ENCODE measurements at regions not wholly inside any gene's neighbourhood (a gene's known extent, or its start where the extent isn't known, plus 50 kb on each side); places are given as distances from the start of the nearest gene placed in this dataset.

DNA sequence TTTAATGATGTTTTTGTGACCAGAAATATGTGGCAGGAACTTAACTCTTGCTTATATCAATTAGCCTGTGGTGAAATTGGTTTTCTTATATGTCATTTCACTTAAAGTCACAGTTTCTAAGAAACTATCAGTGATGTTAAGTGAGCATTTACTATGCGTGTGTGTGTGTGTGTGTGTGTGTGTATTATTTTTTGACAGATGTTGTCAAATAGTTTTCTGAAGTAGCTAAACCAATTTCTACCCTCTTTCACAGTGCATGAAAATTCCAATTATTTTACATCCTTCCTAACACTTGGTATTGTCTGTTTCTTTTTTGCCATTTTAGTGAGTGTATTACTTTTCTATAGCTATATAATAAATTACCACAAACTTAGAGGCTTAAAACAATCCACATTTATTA, 122.1 kb upstream of the CAND1 start:
- DNase-seq (ENCODE audit: low read depth), result no peak

DNA sequence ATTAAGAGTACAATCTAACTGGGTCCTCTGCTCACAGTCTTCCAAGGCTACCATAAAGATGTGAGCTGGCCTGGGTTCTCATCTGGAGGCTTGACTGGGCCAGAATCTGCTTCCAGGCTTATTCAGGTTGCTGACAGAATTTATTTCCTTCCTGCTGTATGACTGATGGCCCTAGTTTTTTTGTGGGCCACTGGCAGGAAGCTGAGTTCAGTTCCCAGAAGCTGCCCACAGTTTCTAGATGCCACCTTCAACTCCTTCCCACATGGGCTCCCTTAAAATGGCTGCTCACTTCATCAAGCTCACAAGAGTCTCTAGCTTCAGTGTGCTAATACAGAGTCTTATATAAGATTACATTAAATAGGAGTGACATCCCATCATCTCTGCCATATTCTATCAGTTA, 121.7 kb upstream of the CAND1 start:
- DNase-seq (ENCODE audit: low read depth), result no peak

DNA sequence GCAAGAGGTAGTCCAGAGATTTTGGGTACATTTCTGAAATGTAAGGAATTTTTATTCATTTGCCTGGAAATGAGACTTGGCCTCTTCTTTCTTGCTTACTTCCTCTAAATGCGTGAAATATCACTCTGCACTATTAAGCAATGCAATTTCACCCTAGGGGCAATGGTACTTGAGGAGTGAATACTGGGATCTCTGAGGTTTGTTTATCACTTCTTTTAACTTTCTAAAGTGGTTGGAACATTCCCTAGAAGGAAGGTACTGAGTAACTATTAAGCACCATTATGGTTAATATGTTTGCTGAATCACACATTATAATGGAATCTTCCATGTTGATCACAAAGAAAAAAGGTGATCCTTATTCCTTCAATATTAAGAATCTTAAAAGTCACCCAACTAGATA, 120.9 kb upstream of the CAND1 start:
- DNase-seq (ENCODE audit: low read depth), result no peak

DNA sequence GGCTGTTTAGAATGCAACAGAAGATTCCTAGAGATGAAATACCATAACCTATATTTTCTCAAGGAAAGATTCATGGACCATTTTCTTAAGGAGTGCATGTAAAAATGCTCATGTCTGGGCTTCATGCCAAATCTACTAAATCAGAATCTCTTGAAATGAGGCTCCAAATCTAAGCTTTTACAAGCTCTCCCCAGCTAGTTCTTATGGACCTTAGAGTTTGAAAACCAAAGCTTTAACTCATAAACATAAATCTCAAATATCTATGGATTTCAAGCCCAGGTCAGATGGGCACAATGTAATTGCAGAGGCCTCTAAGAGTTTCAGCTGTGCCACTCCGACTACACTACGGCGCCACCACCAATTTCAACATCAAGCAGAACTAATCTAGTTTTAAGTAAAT, 117.3 kb upstream of the CAND1 start:
- no peak for DNase-seq (ENCODE audit: low read depth)

DNA sequence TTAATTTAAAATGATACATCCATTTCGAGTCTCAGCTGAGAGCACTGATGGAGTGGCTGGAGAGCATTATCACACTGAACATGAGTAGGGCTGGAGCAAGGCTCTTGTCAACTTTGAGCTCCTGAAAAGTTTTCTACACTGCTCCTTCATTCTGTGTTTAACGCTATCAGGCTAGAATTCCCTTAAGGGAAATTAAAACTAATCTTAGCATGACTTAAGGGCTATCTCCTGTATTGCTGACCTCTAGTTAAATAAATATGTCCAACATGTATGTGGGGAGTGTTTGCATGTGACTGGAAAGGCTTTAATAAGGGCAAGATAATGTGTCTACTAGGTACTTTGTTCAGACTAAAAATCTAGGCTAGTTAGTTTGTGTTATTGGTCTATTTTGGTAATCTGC, 116.7 kb upstream of the CAND1 start:
- no peak for DNase-seq (ENCODE audit: low read depth)

DNA sequence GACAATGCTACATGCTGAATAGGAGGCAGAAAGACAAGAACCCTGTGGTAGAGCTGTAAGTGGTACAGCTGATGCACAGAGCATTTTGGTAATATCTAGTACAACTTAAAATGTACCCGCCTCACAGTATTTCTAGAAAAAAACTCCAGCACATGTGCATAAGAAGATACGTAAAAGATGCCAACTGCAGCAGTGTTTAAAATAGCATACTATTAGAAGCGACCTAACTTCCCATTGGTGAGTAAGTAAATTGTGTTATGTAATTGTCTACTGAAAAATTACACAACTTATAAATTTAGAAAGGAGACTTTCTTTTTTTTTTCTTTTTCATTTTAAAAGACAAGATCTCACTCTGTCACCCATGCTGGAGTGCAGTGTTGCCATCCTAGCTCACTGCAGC, 114.3 kb upstream of the CAND1 start:
- no peak for DNase-seq (ENCODE audit: low read depth)

DNA sequence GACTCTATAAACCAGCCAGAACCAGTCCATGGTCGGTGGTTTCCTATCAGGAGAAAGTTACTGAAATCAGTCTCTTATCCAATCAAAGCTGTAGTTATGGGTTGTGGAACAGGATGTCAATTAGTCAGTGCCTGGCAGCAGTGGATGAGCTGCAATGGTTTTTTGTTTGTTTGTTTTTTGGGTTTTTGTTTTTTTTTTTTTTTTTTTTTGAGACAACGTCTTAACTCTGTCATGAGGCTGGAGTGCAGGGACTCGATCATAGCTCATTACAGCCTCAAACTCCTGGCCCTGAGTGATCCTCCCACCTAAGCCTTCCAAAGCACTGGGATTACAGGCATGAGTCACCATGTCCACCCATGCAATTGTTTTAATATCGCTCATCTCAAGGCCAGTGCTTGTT, 113.3 kb upstream of the CAND1 start:
- DNase-seq (ENCODE audit: low read depth), result no peak

DNA sequence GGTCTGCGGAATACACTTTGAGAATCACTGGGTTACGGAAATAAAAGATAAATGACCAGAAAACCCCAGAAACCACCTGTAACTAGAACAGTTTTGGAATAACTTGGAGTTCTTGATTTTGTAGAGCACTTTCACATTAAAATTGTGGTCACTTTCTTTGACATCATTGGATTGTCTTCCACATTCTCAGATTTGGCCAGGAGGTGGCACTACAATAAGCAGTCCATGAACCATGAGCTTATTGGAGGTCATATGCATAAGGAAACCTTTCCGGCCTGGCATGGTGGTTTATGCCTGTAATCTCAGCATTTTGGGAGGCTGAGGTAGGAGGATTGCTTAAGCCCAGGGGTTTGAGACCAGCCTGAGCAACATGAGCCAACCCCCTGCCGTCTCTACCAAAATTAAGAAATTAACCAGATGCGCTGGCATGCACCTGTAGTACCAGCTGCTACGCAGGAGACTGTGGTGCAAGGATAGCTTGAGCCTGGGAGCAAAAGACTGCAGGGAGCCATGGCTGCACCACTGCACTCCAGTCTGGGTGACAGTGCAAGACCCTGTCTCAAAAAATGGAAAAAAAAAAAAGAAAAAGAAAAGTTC, 107.7 kb upstream of the CAND1 start:
- DNase-seq (ENCODE audit: low read depth), result peak; percentile 1

DNA sequence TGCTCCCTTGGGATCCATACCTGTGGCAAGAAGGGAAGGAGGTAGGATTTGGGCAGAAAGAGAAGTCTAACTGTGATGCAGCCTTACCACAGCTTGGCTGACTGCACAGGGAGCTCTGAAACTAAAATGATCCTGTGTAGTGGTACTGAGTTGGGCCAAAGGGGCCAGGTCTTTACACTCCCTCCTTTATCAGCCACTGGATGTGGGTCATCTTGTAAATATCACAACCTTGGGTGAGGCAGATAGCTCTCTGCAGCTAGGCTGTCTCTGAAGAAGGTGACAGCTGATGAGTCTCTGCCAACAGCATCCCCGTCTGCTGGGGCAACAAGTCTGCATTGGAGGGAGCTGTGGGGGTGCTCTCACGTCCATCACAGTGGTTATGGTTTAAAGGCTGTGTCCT, 95.9 kb upstream of the CAND1 start:
- no peak for DNase-seq (ENCODE audit: low read depth)

DNA sequence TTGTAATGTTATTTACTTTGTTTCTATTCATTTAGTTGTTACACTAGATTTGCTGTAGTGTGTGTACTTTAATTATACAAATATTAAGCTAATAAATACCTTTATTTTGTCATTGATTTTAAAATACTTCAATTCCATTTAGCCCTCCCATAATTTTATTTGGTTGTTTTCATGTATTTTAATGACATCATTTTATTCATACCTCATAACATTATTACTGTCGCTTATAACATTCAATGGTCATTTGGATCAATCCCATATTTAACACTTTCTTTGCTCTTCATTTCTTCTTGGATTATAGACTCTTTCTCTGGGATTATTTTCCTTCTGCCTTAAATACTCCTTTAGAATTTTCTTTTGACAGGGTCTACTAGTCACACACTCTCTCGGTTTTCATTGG, 86.6 kb upstream of the CAND1 start:
- no peak for DNase-seq (ENCODE audit: low read depth)

DNA sequence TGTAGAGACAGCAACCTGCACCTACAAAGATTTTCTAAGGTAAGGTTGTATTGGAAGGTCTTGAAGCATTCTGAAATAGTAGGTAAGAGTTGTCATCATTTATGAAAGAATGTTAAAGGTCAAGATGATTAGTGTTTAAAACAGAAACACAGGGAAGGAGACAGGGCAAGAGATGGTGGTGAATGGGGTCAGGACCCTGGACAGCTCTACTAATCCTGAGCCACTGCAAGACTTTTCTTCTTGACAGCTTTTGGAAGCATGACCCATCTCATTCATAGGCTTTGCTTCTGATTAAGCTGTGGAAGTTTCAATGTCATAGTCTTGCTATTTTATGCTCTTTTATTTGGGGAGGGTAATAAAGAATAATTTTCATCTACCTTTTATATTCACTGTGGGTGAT, 75.5 kb upstream of the CAND1 start:
- no peak for DNase-seq (ENCODE audit: low read depth)

DNA sequence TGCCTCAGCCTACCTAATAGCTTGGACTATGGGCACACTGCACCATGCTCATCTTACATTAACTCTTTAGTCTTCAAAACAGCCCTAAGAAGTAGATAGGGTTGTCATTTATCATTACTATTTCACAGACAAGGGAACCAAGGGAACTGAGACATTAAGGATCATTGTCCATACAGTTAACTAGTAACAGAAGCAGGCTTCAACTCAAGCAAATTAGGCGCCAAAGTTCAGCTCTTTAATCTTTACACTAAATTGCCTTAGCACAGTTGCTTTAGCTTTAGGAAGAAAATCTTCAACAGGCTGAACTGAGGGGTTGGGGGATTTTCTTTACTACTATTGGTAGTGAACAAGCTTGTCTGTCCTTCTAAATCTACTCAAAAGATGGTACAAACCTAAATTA, 68.8 kb upstream of the CAND1 start:
- no peak for DNase-seq (ENCODE audit: low read depth)

DNA sequence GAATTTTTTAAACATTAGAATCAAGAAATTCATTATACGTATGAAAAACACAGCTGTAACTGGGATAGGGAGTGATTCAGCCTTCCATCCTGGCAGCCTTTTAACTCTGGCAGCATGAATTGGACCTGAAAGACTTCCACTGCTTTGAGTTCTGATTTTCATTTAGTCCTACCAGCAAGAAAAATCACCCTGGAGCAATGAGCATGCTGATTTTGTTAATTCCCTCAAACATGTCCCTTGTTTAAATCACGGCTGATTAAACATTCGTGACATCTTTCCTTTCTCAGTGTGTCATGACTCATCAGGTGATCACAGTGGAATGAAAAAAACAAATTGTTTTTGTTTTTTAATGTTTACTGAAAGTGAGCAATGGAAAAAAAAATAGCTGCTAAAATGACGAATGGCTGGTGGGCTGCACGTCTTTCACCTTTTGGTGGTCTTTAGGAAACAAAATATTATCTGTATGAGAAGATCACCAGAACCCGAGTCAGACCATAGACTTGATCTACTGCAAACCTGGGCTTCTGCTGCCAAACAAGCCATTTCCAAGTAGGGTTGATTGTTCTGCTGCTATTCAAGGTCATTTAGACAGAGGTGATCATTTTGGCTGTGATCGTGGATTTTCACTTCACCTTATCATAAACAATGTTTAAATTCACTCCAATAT, 67.0 kb upstream of the CAND1 start:
- DNase-seq (ENCODE audit: low read depth), result no peak

DNA sequence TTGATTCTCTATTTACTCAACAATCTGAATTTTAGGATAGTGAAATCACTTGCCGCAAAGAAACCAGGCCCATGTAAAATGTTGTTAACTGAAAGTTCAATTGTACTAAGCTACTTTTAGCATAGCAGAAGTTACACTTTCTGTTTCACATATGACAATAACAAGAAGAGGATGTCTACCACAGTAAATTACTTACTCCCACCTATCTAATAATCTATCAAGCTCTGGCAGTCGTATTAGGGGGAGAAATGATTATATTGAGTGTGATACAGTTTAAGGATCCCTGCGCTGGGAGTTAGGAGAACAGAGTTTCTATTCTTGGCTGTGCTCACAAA, 66.5 kb upstream of the CAND1 start:
- no peak for DNase-seq (ENCODE audit: low read depth)

DNA sequence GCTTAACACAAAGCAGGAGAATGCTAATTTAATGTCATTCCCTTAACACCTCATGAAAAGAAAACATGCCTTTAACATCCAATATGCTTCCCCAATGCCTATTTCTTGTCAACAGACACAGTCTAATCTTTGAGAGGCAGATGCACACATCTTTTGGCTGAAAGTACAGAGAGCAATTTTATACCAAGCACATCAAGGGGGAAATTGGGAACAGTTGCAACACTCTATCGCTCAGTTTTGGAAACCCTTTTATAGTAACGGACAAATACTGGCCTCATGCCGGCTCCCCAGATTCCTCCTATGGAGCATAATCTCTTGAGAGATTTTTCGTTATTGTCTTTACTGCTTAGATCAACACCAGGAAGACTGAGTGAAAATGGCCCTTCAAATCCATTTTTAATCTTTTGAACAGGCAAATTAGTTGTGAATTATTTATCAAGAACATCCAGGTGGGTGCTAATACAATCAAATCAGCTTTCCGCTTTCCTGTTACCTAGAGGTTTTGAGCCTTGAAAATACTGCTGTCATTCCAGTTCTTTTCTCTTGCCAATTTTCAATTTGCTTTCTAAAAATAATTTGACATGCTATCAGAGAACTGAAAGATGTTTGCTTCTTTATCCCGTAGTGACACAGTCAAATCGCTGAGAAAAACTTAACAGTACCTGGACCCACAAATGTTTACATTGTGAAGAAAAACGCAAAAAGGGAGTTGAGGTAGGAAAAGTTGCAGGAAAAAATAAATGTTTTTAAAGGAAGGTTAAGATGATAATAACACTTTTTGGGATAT, 60.7 kb upstream of the CAND1 start:
- no peak for DNase-seq (ENCODE audit: low read depth)

DNA sequence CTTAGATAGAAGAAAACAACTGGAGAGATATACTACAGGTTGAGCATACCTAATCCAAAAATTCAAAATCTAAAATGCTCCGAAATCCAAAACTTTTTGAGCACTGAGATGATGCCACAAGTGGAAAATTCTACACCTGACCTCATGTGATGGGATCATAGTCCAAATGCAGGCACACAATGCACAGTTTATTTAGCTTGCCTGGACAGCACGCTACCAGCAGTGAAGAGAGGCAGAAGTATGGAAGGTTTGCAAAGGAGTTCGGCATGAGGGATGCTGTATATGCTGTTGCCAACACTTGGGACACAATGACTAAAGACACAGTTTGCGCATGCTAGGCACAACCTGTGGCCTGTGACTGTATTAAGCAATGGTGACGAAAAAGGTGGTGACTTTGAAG, 58.1 kb upstream of the CAND1 start:
- DNase-seq (ENCODE audit: low read depth), result no peak

DNA sequence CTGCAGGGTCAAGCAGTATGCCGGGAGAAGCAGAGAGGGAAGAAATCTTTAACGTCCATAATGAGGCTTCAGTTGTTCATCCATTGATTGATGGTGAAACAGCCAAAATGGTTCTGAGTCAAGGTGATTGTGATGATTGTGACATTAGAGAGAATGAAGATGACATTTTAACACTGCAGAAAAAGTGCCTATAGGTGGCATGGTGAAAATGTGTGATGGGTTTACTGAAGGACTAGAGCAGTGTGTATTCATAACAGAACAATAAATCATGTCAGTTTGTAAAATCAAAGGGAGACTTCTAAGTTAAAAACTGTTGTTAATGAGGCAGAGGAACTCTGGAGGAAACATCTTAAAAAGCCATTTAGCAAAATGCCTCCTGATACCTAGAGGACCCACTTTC, 57.7 kb upstream of the CAND1 start:
- DNase-seq (ENCODE audit: low read depth), result no peak

DNA sequence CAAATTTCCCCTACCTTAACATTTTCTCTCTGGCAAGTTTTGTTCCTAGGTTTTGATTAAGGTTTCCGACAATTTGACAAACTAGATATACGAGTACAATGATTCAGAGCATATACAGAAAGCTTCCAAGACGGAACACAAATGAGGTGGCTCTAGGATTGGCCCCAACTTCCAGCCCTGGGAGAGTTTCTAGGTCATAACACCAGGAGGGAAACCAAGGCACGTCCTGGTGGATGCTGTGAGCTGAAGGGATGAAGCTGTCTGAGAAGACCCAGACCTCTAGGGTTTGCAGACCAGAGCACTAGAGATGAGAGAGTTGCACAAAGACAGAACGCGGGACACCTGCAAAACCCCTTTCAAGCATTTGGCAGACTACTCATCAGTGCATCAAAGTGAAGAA, 51.5 kb upstream of the CAND1 start:
- no peak for DNase-seq (ENCODE audit: low read depth)

Measured in T follicular helper cell (primary cell).